GM21447 (cell line): ENCODE measurements at regions not wholly inside any gene's neighbourhood (a gene's known extent, or its start where the extent isn't known, plus 50 kb on each side); places are given as distances from the start of the nearest gene placed in this dataset.
"Not testable (repeated sequence)": the region's sequence is repeated elsewhere in the genome, so short reads cannot be mapped to it uniquely, and the experiment has no call there.

Experiments used
- ATAC-seq: cut with Tn5 transposase; IDR thresholded peaks from one replicate; pipeline ENCODE4 v1.9.1; 2021; ENCODE audit not compliant: unreplicated experiment

DNA sequence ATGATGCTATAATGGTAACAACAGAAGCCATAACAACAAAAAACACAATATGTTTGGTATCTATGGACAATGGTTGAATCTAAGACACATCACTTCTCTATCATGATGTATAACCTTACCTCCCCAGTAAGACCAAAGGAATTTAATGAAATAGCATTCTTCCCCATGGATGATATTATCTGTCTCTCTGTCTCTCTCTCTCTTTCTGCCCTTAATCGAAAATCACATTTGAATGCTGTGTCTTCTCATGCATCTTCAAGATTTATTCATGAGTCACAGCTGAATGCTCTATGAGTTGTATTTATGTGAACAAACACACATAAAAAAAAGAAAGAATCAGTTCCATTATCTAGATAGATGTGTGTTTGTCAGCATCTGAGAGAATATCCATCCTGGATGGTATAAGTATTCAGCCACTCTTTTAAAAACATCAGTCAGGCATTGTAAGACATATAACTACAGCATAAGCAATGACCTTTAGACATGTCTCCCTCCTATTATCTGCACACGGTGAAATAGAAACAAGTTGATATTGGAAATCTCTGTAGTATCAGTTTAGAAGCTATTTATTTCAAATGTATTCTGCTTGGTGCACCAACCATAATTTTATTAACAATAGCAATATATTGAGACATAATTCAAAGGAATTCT lies 433.3 kb downstream of the TOX3 start:
- ATAC-seq: no peak

DNA sequence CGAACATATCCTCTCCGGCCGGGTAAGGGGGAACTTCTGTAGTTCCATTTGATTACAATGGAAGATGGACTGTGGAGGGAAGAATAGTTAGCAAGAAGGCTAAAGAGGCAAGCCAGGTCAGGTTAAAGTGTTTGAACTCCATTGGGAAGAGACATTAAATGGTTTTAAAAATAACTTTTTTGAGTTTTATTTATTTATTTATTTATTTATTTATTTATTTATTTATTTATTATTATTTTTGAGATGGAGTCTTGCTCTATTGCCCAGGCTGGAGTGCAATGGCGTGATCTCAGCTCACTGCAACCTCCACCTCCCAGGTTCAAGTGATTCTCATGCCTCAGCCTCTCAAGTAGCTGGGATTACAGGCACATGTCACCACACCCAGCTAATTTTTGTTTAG lies 441.9 kb downstream of the TOX3 start:
- ATAC-seq: not testable (repeated sequence)

DNA sequence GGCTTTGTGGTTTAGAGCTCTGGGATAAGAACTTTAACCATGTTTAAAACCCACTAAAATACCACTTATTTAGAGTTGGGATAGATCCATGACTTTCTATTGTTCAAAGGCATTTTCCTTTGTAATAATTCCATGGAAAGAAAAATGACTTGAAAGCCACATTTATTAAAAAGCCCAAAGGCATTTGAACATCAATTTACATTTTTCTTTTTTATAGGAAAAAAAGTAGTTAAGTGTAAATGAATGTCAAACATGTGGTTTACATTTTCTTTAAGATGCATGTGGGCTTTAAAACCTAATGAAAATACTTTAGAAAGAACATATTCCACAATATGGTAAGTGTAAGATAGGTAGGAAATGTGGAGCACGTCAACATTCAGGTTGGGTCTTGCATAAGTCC lies 443.2 kb downstream of the TOX3 start:
- no peak for ATAC-seq

DNA sequence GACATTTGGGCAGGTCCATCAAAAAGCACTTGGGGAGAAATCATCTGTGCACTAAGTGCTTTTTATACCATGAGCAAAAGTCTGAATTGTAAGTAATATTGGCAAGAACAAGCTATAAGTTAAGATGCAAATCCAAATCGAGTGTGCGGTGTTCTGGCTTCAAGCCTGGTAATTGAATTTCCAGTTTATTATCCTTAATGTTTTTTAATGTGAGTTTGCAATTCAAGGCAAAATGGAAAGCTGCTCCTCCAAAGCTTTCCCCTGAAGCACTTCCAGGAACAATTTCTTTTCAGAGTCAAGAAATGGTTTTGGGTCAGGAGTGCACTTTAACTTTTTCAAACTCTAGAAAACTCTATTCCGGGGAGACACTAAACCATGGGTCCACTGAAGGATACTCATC lies 445.7 kb downstream of the TOX3 start:
- ATAC-seq: no peak

DNA sequence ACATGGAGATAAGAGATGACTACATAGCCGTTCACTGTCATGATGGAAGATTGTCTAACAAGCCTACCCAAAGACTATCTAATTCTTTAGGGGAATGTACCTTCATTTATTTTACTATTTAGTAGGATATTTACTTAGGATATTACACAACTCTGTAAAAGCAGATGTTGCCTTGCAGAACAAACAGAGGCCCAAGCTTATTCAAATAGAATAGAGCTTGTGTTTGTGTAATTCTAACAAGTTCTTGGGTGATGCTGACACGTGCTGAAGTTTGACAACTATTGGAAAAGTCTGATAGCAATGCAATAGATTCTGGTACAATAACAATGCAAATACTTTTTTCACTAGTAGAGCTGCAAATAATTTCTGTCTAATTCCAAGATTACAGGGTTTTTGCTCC lies 447.6 kb downstream of the TOX3 start:
- no peak for ATAC-seq

DNA sequence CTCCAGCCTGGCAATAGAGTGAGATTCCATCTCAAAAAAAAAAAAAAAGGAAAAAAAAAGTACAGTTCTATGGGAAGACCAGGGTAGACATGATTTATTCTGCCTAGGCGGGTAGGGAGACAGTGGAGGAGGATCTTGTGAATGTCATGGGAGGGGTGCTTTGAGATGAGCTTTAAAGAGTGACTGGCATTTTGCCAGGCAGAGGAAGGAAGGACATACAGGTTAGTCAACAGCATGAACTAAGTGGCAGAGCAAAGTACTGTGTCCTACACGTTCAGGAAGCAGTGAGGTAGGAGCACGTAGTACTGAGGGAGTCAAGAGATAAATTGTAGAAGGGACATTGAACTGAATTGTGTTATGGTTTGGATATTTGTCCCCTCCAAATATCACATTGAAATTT lies 451.5 kb downstream of the TOX3 start:
- ATAC-seq: no peak

DNA sequence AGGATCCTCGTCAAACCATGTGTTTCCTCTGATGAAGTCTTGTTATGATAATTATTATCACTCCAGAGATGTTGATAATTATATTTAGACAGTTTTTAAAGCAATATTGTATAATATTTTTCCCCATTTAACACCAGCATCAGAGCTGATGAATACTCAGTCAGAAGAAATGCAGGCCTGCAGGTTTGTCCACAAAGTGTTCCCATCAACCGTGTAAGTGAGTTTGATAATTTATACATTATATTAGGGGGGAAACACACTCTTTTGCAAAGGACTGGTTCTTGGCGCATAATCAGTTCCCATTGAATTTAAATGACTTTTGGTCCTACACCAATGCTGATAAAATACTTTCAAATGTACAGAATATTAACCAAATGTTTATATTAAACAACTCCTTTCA lies 454.8 kb downstream of the TOX3 start:
- no peak for ATAC-seq

DNA sequence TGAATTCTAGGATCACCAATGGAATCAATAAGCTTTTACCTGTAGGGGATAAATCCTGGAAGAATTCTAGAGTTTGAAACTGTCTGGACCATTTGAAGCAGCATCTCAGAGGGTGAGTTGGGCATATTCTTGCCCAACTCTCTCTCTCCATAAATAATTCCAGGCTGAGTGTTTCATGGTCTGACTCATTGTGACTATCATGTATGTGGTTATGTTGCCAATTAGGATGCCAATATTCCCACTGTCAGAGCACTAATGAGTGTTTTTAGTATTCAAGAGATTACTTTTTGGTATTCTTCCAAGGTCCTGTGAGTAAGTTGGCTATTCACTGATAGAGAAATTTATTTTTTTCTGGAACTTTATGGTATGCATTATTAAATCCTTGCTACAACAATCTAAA lies 456.9 kb downstream of the TOX3 start:
- no peak for ATAC-seq

DNA sequence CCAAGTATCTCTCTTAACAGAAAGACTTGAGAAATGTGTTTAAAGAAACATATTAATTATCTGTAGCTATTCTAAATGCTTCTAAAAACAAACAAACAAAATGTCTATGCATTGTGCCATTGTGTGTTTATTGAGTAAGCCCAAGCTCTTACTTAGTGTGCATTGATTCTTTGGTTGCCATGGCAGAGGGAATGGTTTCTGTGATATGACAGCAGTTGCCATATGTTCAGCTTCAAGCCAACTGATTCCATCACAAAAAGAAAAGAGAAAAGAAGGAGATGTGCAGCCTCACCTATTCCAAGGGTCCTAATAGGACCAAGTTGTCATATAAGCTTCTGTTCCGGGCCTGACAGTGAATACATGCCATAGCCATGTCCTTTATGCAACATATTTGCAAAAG lies 457.5 kb downstream of the TOX3 start:
- ATAC-seq: no peak

DNA sequence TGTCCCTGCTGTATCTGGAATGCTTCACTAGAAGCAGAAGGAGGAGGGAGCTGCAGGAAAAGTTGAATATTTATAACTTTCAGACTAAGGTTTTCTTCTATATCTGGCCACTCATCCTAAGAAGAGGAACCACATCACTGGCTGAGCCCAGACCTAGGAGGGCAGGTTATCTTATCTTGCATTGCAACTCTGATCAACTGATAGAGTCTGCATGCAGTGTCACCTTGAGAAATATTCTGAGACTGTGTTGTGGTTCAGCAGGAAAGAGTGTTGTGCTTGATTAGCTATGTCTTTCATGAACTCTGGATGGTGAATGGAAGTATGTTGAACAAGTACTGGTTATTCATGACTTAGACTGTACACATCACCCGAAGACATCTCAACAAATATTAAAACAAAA lies 460.0 kb downstream of the TOX3 start:
- ATAC-seq: no peak

DNA sequence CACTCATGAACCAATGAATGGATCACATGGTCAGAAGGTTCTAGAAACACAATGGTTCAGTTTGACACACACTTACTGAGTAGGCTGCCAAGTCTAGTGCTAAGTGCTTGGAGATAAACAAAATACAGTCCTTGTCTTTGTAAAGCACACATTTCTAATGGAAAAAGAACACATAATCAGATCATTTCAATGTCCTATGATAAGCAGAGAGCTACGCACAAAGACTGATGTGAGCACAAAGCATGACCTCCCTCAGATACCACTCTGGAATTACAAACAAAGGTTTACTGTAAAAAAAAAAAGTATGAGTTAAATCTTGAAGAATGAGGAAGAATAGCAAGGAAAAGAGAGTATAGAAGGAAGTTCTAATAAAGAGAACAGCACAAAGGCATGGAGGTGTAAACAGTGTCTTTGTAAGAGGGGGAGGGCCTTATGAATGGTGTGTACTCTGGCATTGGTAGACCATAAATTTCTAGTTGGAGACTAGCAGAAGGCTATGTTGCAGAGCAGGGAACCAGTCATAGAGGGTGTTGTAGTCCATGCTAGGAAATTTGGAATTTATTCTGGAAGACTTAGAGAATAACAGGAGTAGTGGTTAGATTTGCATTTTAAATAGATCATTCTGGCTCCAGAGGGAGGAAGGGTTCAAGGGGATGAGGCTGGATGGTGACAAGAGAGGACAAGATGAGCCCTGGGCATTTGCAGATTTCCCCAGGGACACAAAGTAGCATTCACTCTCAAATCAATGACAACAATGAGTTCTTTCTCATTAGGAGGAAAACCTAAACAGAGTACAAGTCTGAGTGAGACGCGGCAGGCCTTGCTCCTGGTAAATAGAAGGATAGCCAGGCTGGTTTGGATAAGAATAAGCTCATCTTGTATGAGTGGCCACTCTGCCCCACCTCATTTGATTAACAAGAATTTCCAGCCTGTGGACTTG lies 468.0 kb downstream of the TOX3 start:
- ATAC-seq: no peak

DNA sequence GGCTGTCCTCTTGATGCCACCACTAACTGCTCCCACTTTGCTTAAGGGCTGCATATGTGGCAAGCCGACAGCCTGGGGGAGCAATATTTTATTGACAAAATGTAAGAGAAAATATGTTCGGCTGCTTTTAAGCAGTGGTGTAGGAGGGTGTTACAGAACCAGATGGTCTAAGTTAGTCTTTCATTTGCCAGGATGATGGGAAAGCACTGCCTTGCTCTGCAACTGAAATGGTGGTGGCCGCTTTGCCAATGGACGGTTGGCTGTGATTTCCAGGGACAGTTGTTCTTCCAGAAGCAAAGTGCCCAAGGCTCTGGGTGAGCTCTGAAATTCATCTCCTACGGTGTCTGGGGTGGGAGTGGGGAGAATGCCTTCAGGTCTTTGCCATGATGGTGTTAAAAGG lies 469.3 kb downstream of the TOX3 start:
- no peak for ATAC-seq

DNA sequence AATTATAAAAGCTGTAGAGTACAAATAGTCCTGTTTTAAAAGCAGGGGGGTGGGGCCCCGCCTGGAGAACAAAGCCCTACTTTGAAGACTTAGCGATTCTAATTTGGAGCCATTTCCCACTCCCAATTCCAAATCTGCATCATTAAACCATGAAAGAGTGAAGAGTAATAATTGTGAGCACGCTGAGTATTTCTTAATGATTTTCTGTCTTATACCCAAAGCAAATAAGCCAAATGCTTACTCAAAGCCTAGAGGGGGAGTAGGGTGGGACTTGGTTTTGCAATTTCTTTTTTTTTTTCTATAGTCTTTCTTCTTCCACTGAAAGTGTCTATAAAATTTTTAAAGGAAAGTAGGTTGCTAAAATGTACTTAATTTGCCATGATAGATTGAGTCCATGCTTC lies 470.1 kb downstream of the TOX3 start:
- ATAC-seq: no peak

DNA sequence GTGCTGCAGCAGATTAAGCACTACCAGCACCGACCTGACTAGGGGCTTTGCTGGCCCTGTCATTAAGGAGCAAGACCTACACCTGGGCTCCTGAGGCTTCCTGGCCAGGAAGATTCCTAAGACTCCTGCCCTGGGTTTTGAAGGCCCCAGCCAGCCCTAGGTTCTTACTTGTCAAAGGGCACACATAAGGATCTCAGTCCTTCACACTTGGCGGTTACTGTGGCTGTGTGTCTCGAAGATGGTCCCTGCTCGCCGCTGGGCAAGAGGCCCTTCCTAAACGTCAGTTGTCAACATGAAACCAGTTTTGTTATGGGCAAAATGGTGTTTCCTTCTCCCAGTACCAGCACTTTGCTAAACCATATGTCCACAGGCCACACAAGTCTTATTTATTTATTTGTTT lies 470.6 kb downstream of the TOX3 start:
- ATAC-seq: no peak

DNA sequence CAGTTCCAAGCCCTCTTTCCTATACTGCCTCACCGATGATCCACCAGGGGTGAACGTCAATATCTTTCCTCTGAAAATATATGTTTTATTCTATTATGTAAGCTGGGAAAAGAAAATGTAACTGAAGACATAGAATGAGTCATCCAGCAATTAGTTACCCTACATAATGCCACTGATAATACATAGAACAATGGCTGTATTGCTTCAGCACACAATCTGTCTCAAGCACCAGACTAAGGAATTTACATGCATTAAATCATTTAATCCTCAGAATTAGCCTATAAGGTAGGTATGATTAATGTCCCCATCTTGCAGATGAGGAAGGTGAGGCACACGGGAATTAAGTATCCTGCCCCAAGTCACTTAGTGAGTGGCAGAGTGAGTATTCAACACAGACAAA lies 472.8 kb downstream of the TOX3 start:
- ATAC-seq: no peak

DNA sequence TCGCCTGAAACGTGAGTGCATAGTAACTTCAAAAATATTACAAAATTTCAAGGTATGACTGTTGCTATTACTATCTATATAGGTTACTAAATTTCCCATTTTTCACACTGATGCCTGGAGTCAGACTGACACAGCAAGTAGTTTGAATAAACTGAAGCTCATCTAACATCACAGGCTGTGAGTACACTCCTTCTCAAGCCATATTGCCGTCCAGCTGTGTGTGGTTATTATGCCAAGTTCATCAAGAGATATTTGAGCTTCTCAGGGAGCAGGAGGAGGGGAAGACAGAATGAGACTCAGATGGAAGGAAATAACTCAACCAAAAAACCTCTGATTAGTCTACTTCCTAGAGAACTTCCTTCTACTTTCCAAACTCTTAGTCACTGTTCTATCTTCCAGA lies 473.9 kb downstream of the TOX3 start:
- no peak for ATAC-seq

DNA sequence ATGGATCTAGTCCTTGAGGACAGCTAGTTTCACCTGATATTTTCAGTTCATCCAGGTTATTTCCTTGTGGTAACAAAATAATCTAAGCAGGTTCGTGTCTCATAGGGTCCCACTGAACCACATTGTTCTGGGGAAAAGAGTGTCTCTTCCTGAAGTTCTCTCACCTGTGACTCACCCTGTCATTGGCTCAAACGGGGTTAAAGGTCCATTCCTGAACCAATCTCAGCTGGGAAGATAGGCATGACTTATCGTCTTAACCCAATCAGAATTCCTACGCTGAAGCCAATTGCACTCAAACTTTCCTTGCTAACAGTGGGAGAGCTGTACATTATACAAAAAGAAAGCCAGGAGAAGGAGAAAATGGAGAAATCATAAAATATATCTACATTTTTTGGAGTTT lies 475.8 kb downstream of the TOX3 start:
- ATAC-seq: no peak

DNA sequence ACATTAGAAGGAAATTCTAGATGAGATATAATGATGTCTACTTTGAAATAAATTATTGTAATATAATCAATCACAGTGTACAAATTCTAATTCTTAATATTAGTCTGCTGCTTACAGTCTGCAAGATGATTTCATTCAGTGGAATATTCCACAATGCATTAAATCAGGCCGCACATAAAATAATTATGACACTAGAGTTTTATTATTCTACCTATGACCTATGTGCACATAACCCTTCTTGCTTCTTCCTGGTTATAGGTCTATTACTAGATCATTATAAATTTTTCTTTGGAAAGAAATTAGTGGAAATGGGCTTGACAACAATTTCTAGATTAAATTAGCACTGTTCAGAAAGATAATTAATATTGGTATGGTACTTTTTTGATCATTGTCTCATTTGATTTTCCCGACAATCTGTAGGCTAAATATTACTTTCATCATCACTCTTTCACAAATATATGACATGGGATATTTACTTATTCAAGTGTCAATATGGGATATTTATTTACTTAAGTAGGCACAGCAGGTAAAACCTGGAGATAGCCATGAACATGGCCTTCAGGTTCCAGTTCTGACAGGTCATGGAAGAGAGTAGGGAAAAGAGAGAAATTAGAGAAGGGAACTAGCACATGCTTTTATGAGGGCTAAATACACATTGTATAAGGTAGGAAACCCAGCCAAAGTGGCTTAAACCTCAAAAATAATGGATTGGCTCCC lies 476.4 kb downstream of the TOX3 start:
- ATAC-seq: no peak

DNA sequence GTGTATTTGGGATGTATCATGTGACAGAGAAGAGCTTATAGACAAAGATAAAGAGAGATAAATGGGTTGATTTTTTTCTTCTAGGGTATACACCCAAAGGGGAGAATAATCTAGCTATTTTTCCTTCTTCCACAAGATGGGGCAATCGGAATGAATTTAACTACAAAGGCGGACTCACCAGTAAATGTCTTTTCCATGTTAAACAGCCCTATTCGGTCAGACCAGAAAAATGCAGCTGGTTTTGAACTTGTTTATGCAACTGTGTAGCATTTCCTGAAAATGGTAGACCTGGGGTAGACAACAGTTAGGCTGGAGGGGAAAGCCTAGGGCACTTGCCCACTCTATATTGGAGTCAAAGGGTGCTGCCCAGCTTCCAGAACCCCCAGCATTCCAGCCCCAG lies 477.1 kb downstream of the TOX3 start:
- no peak for ATAC-seq

DNA sequence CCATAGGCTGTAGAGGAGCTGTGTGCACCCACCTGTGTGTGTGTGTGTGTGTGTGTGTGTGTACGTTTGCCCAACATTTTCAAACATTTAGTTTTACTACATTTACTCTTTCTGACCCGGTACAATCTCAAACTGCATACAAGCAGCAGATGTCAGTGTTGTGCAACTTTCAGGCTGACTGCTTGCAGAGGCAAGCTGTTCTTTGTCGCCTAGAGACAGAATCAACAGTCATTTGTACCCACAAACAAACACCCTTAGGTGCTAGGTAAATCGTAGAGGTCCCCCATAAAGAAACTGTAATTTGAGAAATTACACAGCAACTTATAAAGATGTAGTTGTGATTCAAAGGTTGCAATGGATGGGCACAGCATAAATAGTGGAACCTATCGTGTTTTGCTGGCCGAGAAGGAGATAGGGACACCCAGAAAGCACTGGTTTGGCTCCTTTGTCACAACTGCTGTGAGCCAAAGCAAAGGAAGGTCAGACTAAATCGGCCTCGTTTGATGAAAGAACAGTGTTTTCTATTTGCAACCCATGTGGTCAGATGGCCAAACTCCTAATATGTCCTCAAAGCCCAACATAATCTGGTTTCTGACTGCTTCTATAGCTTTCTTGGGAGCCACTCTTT lies 478.4 kb downstream of the TOX3 start:
- ATAC-seq: no peak

DNA sequence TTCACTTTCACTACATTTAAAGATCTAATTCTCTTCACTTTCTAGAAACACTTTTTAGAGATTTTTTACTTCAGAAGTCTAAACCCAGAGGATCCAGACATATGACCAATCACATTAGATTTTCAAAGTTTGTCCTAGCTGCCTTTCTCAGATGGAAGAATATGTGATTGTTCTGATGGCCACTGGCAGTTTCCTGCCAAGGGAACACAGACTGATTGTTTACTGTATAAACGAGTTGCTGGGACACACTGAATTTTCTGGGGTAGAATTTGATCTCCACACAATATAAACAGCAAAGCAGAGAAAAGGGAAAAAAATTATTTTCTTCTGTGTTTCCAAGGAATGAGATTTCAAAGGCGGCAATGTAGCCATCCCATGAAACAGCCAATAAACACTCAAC lies 480.0 kb downstream of the TOX3 start:
- no peak for ATAC-seq

DNA sequence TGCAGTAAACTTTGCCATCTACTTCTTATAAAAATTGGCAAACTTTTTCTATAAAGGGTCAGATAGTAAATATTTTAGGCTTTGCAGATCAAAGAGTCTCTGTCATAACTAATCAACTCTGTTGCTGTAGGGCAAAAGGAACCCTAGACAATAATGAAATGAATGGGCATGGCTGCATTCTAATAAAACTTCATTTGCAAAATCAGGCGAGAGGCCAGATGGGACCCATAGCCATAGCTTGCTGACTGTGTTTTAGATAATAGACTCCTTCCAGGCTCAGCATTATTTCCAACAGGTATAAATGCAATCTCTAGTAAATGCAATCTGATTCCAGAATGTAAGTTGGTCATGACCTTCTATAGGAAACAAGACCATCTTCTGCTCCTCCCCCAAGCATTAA lies 490.7 kb downstream of the TOX3 start:
- ATAC-seq: no peak
